ENCODE measurements at regions not wholly inside any gene's neighbourhood (a gene's known extent, or its start where the extent isn't known, plus 50 kb on each side); places are given as distances from the start of the nearest gene placed in this dataset.

DNA sequence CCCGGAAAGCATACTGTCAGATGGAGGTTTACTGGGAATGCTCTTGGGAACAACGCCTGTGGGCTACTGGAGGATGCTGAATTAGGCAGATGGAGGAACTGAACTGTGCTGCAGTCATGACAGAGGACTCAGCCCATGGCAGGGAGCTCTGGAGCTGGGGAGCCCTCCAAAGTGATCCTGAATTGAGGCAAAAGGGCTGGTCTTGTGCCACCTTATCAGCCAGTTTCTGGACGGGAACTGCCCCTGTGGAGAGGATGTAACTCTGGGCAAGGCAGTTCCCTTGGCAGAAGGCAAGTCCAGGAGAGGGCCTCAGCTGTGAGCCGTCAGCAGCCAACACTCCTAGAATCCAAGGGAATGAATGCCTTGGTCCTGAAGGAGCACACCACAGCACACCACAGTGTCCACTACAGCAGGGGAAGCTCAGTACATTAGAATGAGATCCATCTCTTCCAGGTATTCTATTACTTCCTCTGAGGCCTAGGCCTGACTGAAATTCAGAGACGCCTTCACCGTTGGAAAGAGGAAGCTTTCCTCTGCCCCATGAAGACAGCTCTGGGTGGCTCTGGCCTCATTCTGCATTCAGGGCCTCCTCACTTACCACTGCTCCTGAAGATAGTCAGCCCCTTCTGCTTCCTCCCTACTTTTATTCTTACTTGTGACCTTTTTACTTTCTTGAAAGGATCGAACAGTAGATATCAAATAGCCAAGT lies 139.6 kb upstream of the GPR26 start:
- no peak overlapping the region for H3K4me3 Mint-ChIP-seq
- peak; percentile 67 for ATAC-seq
- H3K36me3 Mint-ChIP-seq: no peaks in the 10 kb centered on the region
- H3K4me1 Mint-ChIP-seq: peaks cover 18% of the 10 kb centered on the region
- no peaks in the 10 kb centered on the region for H3K9me3 Mint-ChIP-seq
- peaks cover 26% of the 10 kb centered on the region for H3K27me3 Mint-ChIP-seq
- H3K27ac Mint-ChIP-seq: peak overlapping the region; percentile 18

DNA sequence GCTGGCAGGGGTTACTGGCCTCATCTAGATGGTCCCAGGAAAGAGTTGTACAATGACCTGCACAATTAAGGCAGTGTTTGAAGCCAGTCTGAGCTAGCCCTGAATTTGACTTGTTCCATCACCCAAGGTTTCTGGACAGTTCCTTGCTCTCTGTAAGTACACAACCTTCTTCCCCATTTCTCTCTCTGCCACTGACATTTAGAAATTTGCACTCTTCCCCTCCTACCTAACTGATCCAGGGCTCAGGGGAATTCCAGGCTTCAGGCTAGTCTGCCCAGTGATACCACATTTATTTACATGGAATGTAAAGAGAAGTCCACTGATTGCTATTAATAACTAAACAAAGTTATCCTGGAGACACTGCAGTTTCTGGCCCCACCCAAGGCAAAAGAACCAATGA lies 139.0 kb upstream of the GPR26 start:
- H3K36me3 Mint-ChIP-seq: peaks cover 3% of the 10 kb centered on the region
- H3K27me3 Mint-ChIP-seq: peaks cover 24% of the 10 kb centered on the region
- H3K9me3 Mint-ChIP-seq: no peaks in the 10 kb centered on the region
- peak; percentile 58 for ATAC-seq
- H3K4me1 Mint-ChIP-seq: peaks cover 18% of the 10 kb centered on the region
- H3K4me3 Mint-ChIP-seq: no peak overlapping the region
- H3K27ac Mint-ChIP-seq: peak overlapping the region; percentile 18

DNA sequence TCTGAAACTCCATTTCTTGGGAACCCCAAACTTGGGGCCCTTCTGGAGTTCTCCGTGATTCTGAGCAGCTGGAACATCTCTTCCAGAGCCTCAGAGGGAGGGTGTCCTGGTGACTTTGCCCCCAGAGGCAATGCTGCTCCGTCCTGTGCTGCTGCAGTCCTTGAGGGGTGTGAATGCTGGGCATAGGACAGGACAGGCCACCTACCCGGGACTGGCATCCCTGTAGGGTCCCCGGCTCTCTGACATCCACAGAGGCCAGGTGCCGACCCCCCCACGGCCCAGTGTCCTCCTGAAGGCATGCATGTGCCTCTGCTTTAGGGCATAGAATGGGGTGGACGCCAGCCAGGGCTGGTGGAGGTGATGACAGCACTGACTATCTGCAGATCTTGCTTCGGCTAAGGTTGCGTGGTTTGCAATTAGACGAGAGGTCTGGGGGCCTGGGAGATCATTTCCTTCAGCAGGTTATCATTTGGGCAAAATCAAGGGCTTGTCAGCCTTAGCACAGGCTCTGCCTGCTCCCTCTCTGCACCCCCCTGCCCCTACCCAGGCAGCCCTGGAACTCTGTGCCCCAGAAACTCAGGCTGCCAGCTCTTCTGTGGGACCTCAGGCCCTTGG lies 136.9 kb upstream of the GPR26 start:
- H3K4me3 Mint-ChIP-seq: no peak overlapping the region
- H3K4me1 Mint-ChIP-seq: peaks cover 8% of the 10 kb centered on the region
- peaks cover 10% of the 10 kb centered on the region for H3K36me3 Mint-ChIP-seq
- peaks cover 18% of the 10 kb centered on the region for H3K27me3 Mint-ChIP-seq
- peak; percentile 12 for ATAC-seq
- H3K9me3 Mint-ChIP-seq: peaks cover 2% of the 10 kb centered on the region
- no peak overlapping the region for H3K27ac Mint-ChIP-seq

DNA sequence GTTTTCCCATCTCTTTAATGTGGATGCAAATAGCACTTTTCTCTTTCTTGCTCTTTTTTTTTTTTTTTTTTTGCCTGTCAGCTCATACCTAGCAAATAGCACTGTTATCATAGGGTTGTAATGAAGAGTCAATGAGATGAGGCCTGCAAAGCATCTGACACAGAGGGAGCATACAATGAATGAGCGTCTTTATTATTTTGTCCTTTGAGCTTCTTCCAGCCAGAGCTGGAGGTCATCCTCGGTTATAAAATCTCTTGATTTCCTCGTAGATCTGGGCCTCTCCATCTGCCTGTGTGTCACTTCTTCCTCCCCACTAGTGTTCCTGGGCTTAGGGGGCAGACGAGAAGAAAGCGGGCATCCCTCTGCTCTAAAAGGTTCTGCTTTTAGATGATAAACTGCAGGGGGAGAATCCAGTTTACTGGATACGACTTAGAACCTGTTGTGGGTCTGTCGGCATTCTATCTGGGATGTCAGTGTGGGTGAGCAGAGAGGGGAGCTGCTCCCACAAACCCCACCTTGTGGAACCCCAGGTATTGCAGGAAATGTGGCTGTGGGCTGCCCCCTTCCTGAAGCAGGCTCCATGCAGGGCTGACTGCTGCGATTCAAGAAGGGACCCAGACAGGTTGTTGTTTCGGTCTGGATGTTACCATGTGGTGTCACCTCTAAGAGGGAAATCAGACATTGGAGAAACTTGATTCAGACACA lies 135.8 kb upstream of the GPR26 start:
- no peak for ATAC-seq
- peaks cover 18% of the 10 kb centered on the region for H3K27me3 Mint-ChIP-seq
- peaks cover 10% of the 10 kb centered on the region for H3K4me1 Mint-ChIP-seq
- H3K4me3 Mint-ChIP-seq: no peak overlapping the region
- H3K36me3 Mint-ChIP-seq: peaks cover 10% of the 10 kb centered on the region
- no peak overlapping the region for H3K27ac Mint-ChIP-seq
- H3K9me3 Mint-ChIP-seq: peaks cover 2% of the 10 kb centered on the region

DNA sequence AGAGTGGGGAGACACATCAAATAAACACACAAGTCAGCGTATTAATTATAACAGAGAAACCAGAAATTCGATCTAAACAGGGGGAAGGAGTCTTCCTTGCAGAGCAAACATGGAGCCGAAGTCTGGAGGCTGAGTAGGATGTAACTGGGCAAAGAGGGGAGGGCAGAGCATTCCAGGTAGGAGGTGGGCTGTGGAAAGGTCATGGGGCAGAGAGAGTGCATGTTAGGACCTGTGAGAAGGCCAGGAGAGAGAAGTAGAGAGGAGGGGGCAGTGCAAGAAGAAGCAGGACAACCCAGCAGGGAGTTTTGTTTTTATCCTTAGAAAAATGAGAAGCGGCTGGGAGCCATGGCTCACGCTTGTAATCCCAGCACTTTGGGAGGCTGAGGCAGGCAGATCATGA lies 130.8 kb upstream of the GPR26 start:
- Mint-ChIP-seq H3K4me3 (no peak overlapping the region), H3K27ac (no peak overlapping the region)
- no peak for ATAC-seq

DNA sequence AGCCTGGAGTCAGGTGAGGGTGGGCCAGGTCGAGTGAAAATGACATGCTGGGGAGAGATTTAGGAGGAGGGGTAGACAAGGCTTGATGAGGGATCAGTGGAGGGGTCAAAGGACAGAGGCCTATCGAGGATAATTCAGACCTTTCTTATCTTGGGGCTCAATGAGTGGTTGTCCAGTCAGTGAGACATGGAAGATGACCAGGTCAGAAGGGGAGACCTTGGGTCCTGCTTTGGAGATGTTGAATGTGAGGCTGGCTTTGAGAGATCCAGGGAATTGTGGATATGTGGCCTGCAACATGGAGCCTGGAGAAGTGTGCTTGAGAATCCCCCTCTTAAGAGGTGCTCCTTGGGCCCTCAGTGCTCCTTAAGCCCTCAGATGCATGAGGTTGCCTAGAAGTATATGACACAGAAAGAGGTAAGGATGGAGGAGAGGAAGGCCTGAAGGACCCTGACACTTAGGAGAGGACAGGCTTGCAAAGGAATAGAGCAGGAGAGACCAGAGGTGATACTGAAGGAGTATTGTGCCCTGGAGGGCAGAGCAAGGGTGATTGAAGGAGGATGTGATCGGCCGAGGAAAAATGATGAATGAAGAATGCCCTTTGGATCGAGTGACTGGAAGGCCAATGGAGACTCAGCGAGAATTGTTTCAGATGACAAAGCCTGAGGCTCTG lies 129.8 kb upstream of the GPR26 start:
- ATAC-seq: no peak
- Mint-ChIP-seq H3K4me1 (peaks cover 36% of the 10 kb centered on the region), H3K4me3 (no peak overlapping the region), H3K9me3 (peaks cover 2% of the 10 kb centered on the region), H3K36me3 (peaks cover 10% of the 10 kb centered on the region), H3K27ac (no peak overlapping the region), H3K27me3 (peaks cover 8% of the 10 kb centered on the region)

More for the DNA sequence above, 130.8 kb upstream of the GPR26 start:
- Mint-ChIP-seq H3K36me3 (peaks cover 10% of the 10 kb centered on the region), H3K27me3 (peaks cover 11% of the 10 kb centered on the region), H3K4me1 (peaks cover 36% of the 10 kb centered on the region), H3K9me3 (peaks cover 2% of the 10 kb centered on the region)

DNA sequence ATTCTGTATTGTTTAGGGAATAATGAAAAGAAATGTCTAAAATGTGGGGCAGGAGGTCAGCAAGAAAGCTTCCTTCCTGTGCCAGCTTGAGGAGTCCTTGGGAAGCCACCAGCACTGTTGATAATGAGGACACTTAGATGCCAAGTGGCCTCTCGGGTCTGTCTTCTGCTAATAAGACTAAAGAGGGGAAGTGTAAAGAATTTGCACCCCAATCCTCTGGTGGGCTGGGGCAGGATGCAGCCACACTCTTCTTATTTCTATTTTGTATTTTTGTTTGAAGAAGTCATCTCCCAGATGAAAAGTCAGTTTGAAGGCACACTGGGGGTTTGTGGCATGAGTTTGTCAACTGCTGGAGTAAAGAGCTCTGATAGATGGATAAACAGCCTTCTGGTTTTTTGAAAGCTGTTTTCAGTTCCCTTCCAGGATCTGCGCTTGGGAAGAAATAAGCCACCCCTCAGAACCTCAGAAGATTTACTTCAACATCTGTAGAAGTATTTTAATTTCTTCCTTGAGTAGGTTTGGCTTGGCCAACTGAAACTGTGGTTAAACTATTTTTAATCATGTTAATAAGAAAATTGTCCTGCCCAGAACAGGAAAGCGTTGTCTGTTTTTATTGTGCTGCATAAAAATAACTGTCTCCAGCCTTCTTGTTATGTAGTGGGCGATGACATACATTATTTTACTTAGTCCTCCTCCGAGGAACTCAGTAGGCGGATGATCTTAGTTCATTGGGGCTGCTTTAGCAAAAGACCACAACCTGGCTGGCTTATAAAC lies 128.8 kb upstream of the GPR26 start:
- Mint-ChIP-seq H3K9me3 (peaks cover 2% of the 10 kb centered on the region), H3K27me3 (peaks cover 2% of the 10 kb centered on the region), H3K4me3 (no peak overlapping the region), H3K36me3 (peaks cover 5% of the 10 kb centered on the region), H3K27ac (peak overlapping the region; percentile 73), H3K4me1 (peaks cover 36% of the 10 kb centered on the region)
- ATAC-seq: peak; percentile 80

DNA sequence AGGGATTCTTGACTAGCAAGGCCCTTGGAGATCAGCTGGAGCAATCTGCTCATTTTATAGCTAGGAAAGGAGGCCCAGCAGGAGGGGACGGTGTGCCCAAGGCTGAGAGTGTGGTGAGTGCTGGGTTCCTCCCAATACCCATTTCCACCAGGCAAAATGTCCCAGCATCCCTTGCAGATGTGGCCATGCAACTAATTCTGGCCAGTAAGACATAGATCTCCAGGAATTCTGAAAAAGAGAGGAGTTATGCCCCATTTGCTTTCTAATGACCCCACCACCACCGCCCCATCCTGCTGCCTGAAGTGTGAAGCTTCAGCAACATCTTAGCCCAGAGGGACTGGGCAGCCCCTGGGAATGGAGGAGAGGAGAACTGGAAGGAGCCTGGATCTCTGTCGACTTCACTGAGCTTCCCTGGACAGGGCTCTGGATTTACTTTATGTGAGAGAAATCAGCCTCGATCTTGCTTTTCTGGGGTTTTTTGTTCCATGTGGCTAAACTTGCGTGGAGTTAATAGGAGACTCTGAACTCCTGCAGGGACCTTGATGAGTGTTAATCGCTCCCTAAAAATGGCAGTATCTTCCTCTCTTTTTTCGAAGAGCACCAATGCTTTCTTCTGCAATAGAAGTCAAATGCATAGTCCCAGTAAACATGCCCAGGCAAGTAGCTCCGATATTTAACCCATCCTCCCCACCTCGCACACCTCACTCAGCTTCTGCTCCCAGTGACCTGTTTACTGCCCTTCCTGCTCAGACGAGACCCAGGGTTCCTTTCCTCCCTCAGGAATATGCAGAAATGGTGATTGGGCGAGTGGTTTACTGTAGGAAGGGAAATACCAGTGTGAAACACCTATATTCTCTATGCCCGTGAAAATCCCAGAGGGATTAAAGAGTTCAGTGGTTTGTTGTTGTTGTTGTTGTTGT lies 127.5 kb upstream of the GPR26 start:
- Mint-ChIP-seq H3K36me3 (no peaks in the 10 kb centered on the region), H3K4me3 (peak overlapping the region; percentile 6), H3K27me3 (no peaks in the 10 kb centered on the region), H3K27ac (peak overlapping the region; percentile 73), H3K4me1 (peaks cover 36% of the 10 kb centered on the region), H3K9me3 (no peaks in the 10 kb centered on the region)
- ATAC-seq: peak; percentile 6

DNA sequence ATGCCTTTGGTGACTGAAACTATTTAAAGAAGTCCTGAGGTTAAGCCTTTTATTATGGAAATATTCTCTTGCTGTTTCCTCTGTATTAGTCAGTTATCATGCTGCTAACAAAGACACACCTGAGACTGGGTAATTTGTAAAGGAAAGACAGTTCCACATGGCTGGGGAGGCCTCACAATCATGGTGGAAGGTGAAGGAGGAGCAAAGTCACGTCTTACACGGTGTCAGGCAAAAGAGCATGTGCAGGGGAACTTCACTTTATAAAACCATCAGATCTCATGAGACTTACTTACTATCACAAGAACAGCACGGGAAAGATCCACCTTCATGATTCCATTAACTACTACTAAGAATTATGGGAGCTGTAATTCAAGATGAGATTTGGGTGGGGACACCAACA lies 121.2 kb upstream of the GPR26 start:
- Mint-ChIP-seq H3K36me3 (peaks cover 6% of the 10 kb centered on the region), H3K9me3 (peaks cover 6% of the 10 kb centered on the region), H3K4me3 (no peak overlapping the region), H3K4me1 (no peaks in the 10 kb centered on the region), H3K27me3 (no peaks in the 10 kb centered on the region), H3K27ac (no peak overlapping the region)
- ATAC-seq: no peak

DNA sequence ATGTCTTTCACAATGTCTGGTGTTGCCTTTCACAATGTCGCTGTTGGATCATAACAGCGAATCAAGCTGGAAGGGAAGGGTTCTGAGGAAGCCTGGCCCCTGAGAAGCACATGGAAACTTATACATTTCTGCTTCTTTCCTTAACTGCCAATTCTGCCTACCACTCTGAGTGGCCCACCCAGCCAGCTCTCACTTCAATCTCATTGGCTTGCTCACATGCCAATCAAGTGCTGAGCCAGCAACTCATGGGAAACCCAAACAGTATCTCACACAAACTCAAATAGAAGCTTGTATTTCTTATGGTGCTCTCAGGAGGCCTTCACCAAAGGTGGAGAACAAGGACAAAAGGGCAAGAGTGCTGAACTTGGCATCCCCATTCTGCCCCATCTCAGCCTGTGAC lies 117.4 kb upstream of the GPR26 start:
- H3K27me3 Mint-ChIP-seq: peaks cover 9% of the 10 kb centered on the region
- H3K9me3 Mint-ChIP-seq: peaks cover 6% of the 10 kb centered on the region
- no peak overlapping the region for H3K27ac Mint-ChIP-seq
- H3K36me3 Mint-ChIP-seq: peaks cover 6% of the 10 kb centered on the region
- H3K4me3 Mint-ChIP-seq: no peak overlapping the region
- no peak for ATAC-seq
- H3K4me1 Mint-ChIP-seq: peaks cover 11% of the 10 kb centered on the region

DNA sequence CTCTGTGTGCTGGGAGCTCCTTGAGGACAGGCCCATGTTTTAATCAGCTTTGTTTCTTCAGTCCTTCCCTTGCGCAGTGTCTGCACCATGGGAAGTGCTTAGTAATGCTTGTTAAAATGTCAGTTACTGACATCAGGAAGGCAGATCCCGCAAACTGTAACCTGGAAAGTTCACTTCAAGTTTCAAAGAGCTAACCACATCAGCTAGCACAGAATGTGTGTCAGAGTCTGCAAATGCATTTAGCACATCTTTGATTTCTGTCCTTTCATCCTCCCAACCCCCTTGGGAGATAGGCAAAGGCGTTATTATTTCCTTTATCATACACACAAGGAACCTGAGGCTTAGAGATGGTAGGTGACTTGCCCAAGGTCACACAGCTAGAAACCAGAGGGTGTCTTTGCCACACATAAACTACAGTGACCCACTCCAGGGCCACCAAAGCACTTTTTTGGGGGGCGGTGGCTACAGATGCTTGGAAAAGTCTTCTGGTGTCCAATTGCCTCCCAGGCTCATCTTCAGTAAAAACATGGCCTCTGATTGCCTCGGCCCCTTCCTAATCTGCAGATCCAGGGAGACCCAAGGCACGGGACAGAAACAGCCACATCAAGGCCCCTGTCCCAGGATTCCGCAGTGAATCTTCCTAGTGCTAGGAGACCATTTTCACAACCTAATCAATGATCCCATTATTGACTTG lies 116.2 kb upstream of the GPR26 start:
- Mint-ChIP-seq H3K36me3 (peaks cover 3% of the 10 kb centered on the region), H3K4me3 (no peak overlapping the region), H3K9me3 (peaks cover 4% of the 10 kb centered on the region), H3K4me1 (peaks cover 11% of the 10 kb centered on the region), H3K27me3 (peaks cover 9% of the 10 kb centered on the region), H3K27ac (no peak overlapping the region)
- no peak for ATAC-seq

DNA sequence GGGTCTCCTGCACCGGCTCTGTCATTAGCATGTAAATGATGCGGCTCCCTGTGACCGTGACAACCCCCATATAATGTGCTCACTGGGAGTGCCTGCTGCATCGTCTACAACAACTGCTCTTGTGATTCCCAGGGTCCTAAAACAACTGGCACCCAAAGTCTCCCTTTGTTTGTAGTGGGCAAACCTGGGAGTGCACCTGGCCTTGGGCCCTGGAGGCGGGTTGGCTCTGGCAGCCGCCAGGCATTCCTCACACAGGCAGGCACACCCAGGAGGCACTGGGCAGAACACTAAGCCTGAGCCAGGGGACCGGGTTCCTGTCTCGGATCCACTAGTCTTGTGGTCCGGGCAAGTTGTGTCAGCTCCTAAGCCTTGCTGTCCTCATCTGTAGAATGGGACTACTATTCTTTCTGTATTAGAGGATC lies 115.5 kb upstream of the GPR26 start:
- no peak for ATAC-seq
- peaks cover under 1% of the 10 kb centered on the region for H3K9me3 Mint-ChIP-seq

DNA sequence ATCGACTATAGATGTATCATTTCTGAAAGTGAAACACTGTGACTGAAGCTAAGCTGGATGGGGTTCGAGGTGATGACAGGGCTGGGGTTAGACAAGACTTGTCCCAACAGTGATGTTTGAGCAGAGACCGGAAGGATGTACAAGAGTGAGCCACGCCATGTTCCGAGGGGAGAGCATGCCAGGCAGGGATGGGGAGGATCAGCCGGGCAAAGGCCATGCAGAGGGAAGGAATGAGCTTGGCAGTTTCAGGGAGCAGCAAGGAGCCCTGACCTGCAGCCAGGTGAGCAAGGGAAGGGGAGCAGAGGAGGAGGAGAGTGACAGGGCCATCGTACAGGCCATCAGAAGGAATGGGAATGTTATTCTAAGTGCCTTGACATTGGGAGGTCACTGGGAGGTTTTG lies 114.9 kb upstream of the GPR26 start:
- Mint-ChIP-seq H3K4me1 (peaks cover 11% of the 10 kb centered on the region), H3K9me3 (no peaks in the 10 kb centered on the region), H3K36me3 (no peaks in the 10 kb centered on the region), H3K27me3 (peaks cover 9% of the 10 kb centered on the region), H3K4me3 (no peak overlapping the region), H3K27ac (no peak overlapping the region)
- ATAC-seq: no peak

More for the DNA sequence above, 115.5 kb upstream of the GPR26 start:
- Mint-ChIP-seq H3K36me3 (no peaks in the 10 kb centered on the region), H3K4me1 (peaks cover 11% of the 10 kb centered on the region), H3K4me3 (no peak overlapping the region), H3K27me3 (peaks cover 9% of the 10 kb centered on the region), H3K27ac (no peak overlapping the region)
